ENCODE measurements at regions not wholly inside any gene's neighbourhood (a gene's known extent, or its start where the extent isn't known, plus 50 kb on each side); places are given as distances from the start of the nearest gene placed in this dataset.

DNA sequence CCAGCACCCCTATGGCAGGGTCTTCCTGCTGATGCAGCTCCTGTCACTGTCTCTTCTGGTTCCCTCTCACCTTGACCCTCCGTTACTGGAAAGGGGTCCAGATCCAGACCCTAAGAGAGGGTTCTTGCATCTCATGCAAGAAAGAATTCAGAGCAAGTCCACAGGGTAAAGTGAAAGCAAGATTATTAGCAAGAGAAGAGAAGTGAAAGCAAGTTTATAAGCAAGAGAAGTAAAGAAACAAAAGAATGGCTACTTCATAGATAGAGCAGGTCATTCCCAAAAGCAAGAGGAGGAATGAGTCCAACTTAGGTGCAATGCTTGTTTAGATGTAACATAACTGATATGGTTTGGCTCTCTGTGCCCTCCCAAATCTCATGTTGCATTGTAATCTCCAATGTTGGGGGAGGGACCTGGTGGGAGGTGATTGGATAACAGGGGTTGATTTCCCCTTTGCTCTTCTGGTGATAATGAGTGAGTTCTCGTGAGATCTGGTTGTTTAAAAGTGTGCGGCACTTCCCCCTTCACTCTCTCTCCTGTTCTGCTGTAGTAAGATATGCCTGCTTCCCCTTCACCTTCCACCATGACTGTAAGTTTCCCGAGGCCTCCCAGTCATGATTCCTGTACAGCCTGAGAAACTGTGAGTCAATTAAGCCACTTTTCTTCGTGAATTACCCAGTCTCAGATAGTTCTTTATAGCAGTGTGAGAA lies 183.3 kb downstream of the MED10 start:
- no peak for DNase-seq (ENCODE audit: low spot score)

- no peak for DNase-seq (ENCODE audit: low spot score)
Observed at GRCh38 chr5:6194261-6194875, 184.0 kb downstream of the MED10 start.

DNA sequence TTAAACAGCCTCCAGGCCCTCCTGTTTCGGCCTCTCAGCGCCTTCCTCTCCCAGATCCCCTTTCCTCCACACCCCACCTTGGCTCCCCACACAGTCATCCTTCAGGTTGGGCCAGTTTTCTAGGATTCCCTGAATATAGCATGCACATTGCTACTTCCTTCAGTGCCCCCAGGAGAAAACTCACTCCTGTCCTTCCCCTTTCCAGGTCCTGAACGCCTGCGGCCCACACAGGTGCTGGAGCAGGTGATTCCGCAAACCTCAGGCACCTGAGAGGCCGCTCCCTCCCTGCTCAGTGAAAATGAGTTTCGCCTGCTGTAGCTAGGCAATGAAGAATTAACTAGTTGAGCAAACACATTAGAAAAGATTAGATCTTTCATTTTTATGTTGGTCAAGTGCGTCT lies 185.0 kb downstream of the MED10 start:
- DNase-seq (ENCODE audit: low spot score) = no peak

GRCh38 chr5:6190838-6191237 lies 187.5 kb downstream of the MED10 start:
- no peak for DNase-seq (ENCODE audit: low spot score)

GRCh38 chr5:6188976-6189375 lies 189.4 kb downstream of the MED10 start:
- DNase-seq (ENCODE audit: low spot score) = no peak

DNA sequence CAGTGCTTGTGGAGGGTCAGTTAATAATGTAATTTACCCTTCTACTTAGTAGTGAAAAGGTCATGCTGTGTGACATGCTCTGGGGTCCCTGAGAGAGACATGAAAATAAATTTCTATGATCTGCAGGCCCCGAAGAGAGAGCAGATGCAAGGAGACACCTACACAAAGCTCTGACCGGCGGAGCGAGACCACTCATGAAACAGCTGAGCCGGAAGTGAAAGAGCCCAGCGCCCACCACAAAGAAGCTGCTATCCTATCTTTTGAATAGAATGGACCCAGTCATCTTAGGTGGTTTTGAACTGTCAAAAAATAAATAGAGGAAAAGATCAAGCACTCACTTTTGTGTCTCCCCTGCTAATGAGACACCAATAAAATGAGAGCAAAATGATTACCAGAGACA lies 190.0 kb downstream of the MED10 start:
- DNase-seq (ENCODE audit: low spot score) = no peak

DNA sequence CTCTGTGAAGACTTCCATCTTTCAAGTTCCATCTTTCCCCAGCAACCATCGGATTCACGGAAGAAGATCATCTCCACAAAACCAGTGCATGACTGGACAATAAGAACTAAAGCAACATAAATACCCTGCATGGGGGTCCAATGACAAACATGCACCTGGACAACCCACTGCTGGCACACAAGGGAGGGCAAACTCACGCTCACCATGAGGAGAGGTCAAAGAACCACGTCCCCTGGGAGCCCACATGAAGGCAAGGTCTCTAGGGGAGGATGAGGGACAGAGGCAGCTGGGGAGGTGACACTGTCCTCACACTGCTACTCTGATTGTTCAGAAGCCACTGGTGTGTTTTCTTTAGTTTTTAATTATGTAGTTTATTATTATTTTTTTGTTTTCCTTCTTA lies 190.8 kb downstream of the MED10 start:
- no peak for DNase-seq (ENCODE audit: low spot score)

DNA sequence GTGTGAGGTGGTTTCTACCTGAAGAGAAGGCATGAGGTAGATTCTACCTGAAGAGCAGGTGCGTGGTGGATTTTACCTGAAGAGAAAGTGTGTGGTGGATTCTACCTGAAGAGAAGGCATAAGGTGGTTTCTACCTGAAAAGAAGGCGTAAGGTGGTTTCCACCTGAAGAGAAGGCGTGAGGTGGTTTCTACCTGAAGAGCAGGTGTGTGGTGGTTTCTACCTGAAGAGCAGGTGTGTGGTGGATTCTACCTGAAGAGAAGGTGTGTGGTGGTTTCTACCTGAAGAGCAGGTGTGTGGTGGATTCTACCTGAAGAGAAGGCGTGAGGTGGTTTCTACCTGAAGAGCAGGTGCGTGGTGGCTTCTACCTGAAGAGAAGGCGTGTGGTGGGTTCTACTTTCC lies 192.8 kb downstream of the MED10 start:
- no peak for DNase-seq (ENCODE audit: low spot score)

DNA sequence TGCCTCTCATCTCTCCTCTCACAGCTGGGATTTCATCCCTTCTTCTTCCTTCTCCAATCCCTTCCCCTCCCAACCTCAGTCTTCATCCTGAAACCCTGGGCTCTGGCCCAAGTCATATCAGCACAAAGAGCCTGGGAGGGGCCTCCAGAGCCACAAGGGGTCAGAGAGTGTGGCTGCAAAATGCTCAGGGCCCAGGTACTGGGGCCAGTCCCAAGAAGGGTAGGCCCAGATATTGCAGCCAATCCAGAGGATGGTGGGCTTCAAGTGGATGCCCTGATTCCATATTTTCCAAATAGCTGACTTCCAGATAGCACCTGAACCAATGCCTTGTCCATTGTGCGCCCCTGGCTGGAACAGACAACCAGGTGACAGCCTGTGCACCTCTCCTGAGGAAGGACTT lies 193.9 kb downstream of the MED10 start:
- DNase-seq (ENCODE audit: low spot score) = no peak

- DNase-seq (ENCODE audit: low spot score) = no peak
Observed at GRCh38 chr5:6183391-6184390, 194.7 kb downstream of the MED10 start.

- DNase-seq (ENCODE audit: low spot score) = no peak
Observed at GRCh38 chr5:6182271-6182815, 196.0 kb downstream of the MED10 start.

GRCh38 chr5:6181871-6182270 lies 196.5 kb downstream of the MED10 start:
- DNase-seq (ENCODE audit: low spot score) = no peak

DNA sequence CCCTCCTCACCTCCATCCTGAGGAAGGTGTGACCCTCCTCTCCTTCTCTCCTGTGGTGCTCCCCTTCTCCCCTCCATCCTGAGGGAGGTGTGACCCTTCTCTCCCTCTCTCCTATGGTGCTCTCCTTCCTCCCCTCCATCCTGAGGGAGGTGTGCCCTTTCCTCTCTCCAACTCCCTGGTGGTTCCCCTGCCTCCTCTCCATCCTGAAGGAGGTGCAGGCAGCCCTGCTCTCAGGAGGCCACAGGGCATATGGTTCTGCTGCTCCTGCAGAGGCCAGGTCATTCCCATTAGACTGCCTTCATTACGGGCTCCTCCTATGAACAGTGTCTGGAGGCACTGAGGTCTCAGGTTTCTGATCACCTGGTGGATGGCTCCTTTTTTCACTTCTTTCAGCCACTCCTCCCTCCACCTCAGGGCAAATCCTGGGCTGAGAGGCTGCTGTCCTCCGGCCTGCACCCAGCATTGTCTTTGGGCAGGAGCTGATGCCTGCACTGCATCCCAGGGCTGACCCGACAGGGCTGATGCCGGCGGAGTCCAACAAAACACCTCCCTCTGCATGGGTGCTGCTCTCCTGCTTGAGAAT lies 197.1 kb downstream of the MED10 start:
- DNase-seq (ENCODE audit: low spot score) = no peak

DNA sequence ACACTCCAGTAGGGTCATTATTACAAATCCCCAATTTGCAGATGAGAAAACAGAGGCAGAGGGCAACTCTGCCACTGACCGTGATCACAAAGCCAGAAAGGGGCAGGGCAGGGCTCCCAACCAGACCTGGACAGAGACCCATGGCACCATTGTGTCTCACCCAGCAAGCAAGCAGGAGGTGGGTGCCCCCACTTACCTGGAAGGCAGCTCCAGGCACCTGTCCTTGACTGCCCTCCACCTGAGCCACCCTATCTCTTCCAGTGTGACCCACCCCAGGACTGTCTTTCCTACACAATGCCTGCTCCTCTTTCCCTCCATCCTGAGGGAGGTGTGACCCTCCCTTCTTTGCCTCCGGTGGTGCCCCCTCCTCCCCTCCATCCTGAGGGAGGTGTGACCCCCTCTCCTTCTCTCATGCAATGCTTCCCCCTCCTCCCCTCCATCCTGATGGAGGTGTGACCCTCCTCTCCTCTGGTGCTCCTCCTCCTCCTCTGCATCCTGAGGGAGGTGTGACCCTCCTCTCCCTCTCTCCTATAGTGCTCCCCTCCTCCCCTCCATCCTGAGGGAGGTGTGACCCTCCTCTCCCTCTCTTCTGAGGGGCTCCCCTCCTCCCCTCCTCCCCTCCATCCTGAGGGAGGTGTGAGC lies 198.0 kb downstream of the MED10 start:
- DNase-seq (ENCODE audit: low spot score) = no peak

DNA sequence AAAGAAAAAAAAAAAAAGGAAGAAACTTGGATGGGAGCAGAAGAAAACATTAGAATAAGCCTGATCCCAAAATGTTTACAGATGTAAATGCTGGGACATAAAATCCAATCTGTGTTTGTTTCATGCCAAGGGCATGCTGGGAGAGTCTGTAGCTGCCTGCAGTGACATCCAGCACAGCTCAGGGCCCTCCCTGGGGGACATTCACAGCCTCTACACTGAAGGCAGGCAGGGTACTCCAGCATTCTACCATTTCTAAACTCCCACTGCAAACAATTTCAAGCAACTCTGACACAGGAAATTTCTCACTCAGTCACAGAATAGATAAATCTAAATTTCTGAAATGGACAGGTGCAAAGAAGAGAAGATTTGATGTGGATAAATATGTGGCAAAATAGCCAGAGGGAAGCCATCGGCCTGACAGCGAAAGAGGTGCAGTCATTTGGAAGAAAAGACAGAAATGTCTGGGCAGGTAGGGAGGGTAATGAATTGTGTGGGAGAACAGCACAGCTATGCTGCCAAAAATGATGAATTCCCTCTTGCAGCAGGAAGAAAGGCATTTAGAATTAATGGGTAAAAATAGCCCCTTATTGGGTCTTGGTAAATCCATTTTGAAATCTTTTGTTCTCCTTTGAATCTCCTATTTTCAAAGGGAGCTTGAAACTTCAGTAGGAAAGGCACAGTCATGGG lies 199.4 kb downstream of the MED10 start:
- no peak for DNase-seq (ENCODE audit: low spot score)

- no peak for DNase-seq (ENCODE audit: low spot score)
Observed at GRCh38 chr5:6177926-6178325, 200.4 kb downstream of the MED10 start.

DNA sequence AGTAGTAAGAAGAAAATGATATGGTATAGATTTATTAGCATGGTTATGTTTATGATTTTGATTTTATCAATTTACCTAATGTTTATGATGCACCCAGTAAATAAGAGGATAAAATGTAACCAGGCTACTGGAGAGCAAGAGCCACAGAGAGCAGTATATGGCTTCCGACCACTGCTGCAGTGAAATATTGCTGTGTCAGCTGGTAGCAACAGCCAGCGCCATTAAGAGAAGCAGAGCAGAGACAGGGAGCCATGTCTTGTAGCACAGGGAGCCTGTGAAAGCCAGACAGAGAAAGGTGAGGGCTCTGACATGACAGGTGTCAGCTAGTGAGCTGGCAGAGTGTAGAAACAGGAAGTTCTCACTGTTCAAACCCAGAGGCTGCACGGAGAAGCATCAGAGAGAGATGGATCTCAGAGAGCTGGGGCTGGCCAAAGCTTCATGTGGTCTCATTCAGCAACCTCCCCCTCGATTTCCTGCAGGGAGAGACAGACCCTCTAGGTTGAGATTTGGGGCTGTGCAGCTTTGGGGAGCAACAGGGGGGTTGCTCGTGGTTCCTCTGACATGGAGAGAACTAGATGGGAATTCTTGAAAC lies 202.1 kb downstream of the MED10 start:
- no peak for DNase-seq (ENCODE audit: low spot score)

DNA sequence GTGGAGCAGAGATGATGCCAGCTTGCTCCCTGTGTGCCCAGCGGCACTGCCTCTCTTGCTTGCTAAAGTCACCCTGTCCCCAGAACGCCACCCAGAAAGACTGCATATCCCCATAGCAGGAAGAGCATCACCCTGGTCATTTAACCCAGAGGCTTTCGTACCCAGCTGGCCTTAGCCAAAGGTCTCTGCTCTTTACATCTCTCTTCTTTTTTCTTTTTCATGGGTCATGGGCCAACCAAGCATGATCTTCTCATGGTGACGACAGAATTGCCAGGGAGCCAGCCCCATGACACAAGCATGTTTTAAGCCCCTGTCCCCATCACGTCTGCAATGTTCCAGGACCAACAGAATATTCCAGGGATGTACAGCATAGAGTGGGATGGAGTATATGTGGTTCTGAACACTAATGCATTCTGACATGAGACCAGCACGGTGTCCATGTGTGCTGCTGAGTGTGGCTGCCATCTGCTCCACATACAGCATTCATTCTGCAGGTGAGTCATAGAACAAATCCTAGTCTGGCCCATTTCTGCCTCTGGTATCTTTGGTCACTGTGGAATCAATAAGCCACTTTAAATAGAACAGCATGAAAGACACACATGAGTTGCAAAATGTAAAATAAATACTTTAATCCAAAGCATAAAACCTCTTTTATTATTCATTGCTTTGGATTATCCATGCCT lies 203.0 kb downstream of the MED10 start:
- DNase-seq (ENCODE audit: low spot score) = no peak

- no peak for DNase-seq (ENCODE audit: low spot score)
Observed at GRCh38 chr5:6169660-6170059, 208.7 kb downstream of the MED10 start.

Measured in CD4-positive, alpha-beta T cell treated with Interleukin-15 for 4 hours (primary cell).